Endothelial cell of umbilical vein (primary cell): ENCODE measurements at regions not wholly inside any gene's neighbourhood (a gene's known extent, or its start where the extent isn't known, plus 50 kb on each side); places are given as distances from the start of the nearest gene placed in this dataset.

Experiments used
- BruUV-seq: library from RNA; stranded (reverse); fragments of 400-500 nt; replicated peaks from 2 replicates; lab custom pipeline; 2021; lab: Mats Ljungman, UMichigan
- CTCF ChIA-PET: fragments of 300-600, 350-600 bp; sonication (Branson Sonifier 250); formaldehyde crosslinking; loops from one replicate; lab custom pipeline; 2021; ENCODE audit warnings: antibody characterized with exemption, inconsistent platforms; lab: Charles Lee
- POLR2A ChIA-PET: fragments of 300-600, 350-600 bp; sonication (Branson Sonifier 250); formaldehyde crosslinking; loops from one replicate; lab custom pipeline; 2021; ENCODE audit warnings: antibody characterized with exemption, inconsistent platforms; lab: Charles Lee
- DNase-seq: peaks from one replicate; pipeline ENCODE4 v3.0.0-alpha.2; 2011; ENCODE audit warnings: low read depth, low spot score
- FAIRE-seq: peaks from 2 replicates; lab custom pipeline; 2011; peaks lifted over from hg19 to GRCh38; lab: Jason Lieb, UNC
- H2AFZ ChIP-seq: 2 replicates; pipeline ENCODE4 v1.6.0; 2012; ENCODE audit warnings: low read depth, low read length, control low read depth, inconsistent platforms
- H3K27ac ChIP-seq: 2 replicates; pipeline ENCODE4 v1.5.1; 2011; ENCODE audit warnings: low read depth, mild to moderate bottlenecking, control low read depth, low read length, moderate library complexity; ENCODE audit not compliant: insufficient read depth
- H3K27me3 ChIP-seq, 2 experiments: 2 replicates each; pipeline versions ENCODE4 v1.6.0 to v1.6.1; 2011; ENCODE audit warnings: low read length in 2 of 2, mixed read lengths in 1 of 2; ENCODE audit not compliant: control insufficient read depth in 2 of 2, insufficient read depth in 2 of 2
- H3K36me3 ChIP-seq, 2 experiments: 2 replicates in 1 of 2; 3 replicates in 1 of 2; pipeline ENCODE4 v1.5.1; 2011; ENCODE audit warnings: low read length in 2 of 2, mild to moderate bottlenecking in 1 of 2, moderate library complexity in 1 of 2; ENCODE audit not compliant: control insufficient read depth in 2 of 2, insufficient read depth in 2 of 2; ENCODE audit errors: extremely low read depth in 1 of 2
- H3K4me1 ChIP-seq: 3 replicates; pipeline ENCODE4 v1.5.1; 2011; ENCODE audit warnings: mild to moderate bottlenecking, low read length; ENCODE audit not compliant: control insufficient read depth, insufficient read depth; ENCODE audit errors: extremely low read depth
- H3K4me2 ChIP-seq: 2 replicates; pipeline ENCODE4 v1.6.1; 2011; ENCODE audit warnings: low read length, control low read depth, mixed read lengths; ENCODE audit not compliant: insufficient read depth
- H3K4me3 ChIP-seq, 3 experiments: fragments of 200-600 bp in 1 of 3; sonication (generic), shearing (Covaris generic) in 1 of 3; replicated peaks in 1 of 3; 2 replicates each; pipeline ENCODE4 v1.5.1; 2011 to 2016; ENCODE audit warnings: control low read depth in 3 of 3, low read length in 3 of 3, mild to moderate bottlenecking in 2 of 3, inconsistent platforms in 1 of 3, low read depth in 1 of 3, moderate library complexity in 1 of 3; ENCODE audit not compliant: insufficient read depth in 1 of 3
- H3K79me2 ChIP-seq: 2 replicates; pipeline ENCODE4 v1.6.0; 2012; ENCODE audit warnings: low read length, inconsistent platforms; ENCODE audit not compliant: control insufficient read depth, insufficient read depth
- H3K9ac ChIP-seq: replicated peaks from 2 replicates; pipeline ENCODE3; 2011; ENCODE audit warnings: low read length, control low read depth; ENCODE audit not compliant: insufficient read depth; ENCODE audit errors: extremely low read depth
- H3K9me1 ChIP-seq: replicated peaks from 3 replicates; pipeline ENCODE4 v1.6.0; 2011; ENCODE audit warnings: mild to moderate bottlenecking, low read length; ENCODE audit not compliant: control insufficient read depth, insufficient read depth; ENCODE audit errors: extremely low read depth
- H3K9me3 ChIP-seq: replicated peaks from 2 replicates; pipeline ENCODE4 v1.5.1; 2012; ENCODE audit warnings: low read length, inconsistent platforms; ENCODE audit not compliant: control insufficient read depth, insufficient read depth
- H4K20me1 ChIP-seq: replicated peaks from 2 replicates; pipeline ENCODE3; 2011; ENCODE audit warnings: mild to moderate bottlenecking, low read length; ENCODE audit not compliant: control insufficient read depth, insufficient read depth; ENCODE audit errors: extremely low read depth
- EZH2 ChIP-seq: IDR thresholded peaks from 2 replicates; pipeline ENCODE4 v1.6.1; 2012; ENCODE audit warnings: borderline replicate concordance, low read depth, mild to moderate bottlenecking, moderate library complexity, low read length, inconsistent platforms; ENCODE audit not compliant: severe bottlenecking
- FOS ChIP-seq: IDR thresholded peaks from 2 replicates; pipeline ENCODE4 v1.6.1; 2011; ENCODE audit warnings: mild to moderate bottlenecking, low read length, moderate library complexity, borderline replicate concordance; ENCODE audit not compliant: insufficient read depth
- GATA2 ChIP-seq: IDR thresholded peaks from 2 replicates; pipeline ENCODE4 v1.7.0; 2011; ENCODE audit warnings: low read depth, mild to moderate bottlenecking, moderate library complexity, mixed read lengths, low read length; ENCODE audit not compliant: insufficient read length, insufficient read depth
- JUN ChIP-seq: IDR thresholded peaks from 2 replicates; pipeline ENCODE4 v1.6.1; 2011; ENCODE audit warnings: borderline replicate concordance, low read depth; ENCODE audit not compliant: insufficient read length, insufficient read depth
- MYC ChIP-seq: IDR thresholded peaks from one replicate; pipeline ENCODE4 v1.6.1; 2011; ENCODE audit warnings: mild to moderate bottlenecking, low read depth, low read length
- POLR2A ChIP-seq: IDR thresholded peaks from 2 replicates; pipeline ENCODE4 v1.6.1; 2012; ENCODE audit warnings: low read depth, mild to moderate bottlenecking, control low read depth, low read length
- POLR2AphosphoS5 ChIP-seq: IDR thresholded peaks from 2 replicates; pipeline ENCODE4 v1.6.1; 2012; ENCODE audit warnings: low read depth, mild to moderate bottlenecking, control low read depth, low read length, moderate library complexity; ENCODE audit not compliant: insufficient read depth
- dilution Hi-C: fragments of 300-500 bp; cut with MboI; formaldehyde crosslinking; loops from one replicate; pipeline ENCODE4 v1.15.0; 2019; ENCODE audit warnings: low sequenced_read_pairs; ENCODE audit not compliant: extremely low pct_ligation_motif_present
- intact Hi-C: fragments of 100-400 bp; cut with micrococcal nuclease; formaldehyde crosslinking; loops from one replicate; pipeline ENCODE4 v1.10.0; 2022
- TF ChIP-seq, protein P1 (sequence below), 2 donors: IDR thresholded peaks; 1 replicate in 1 of 2; 2 replicates in 1 of 2; pipeline ENCODE4 v1.5.1; 2011; ENCODE audit warnings: low read length in 2 of 2, mild to moderate bottlenecking in 2 of 2, moderate library complexity in 2 of 2, control low read depth in 1 of 2, inconsistent platforms in 1 of 2, low read depth in 1 of 2; ENCODE audit not compliant: insufficient read depth in 1 of 2; ENCODE audit errors: extremely low read depth in 1 of 2
- TF ChIP-seq, protein P2 (sequence below): IDR thresholded peaks from 2 replicates; pipeline ENCODE4 v1.6.1; 2011; ENCODE audit not compliant: insufficient read depth, insufficient read length

DNA sequence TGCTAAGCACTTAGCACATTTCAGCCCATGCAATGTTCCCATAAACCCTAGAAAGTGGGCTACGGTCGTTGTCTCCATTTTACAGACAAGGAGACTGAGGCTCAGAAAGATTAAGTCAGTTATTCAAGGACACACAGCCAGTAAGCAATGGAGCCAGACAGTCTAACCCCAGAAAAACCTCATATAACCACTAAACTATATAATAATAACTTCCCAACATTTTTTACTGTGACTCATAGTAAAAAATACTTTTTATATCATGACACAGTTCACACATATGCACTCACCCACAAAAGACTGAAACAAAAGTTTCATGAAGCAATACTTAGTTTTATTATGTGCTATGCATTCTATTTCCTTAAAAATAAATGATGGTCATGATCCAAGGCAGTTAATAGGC is 66.2 kb upstream of the EYA2 start:
- no peak overlapping the region for H3K4me3 ChIP-seq
- H3K9ac ChIP-seq, result no peak overlapping the region
- DNase-seq (no peak), FAIRE-seq (no peak)
- H3K9me3 ChIP-seq, result no peaks in the 10 kb centered on the region
- no peaks in the 10 kb centered on the region for H3K4me1 ChIP-seq
- POLR2A ChIA-PET, result no interaction called here
- H3K4me2 ChIP-seq, result no peak overlapping the region
- no peak for TF ChIP-seq POLR2AphosphoS5
- H2AFZ ChIP-seq, result no peak overlapping the region
- H3K27me3 ChIP-seq, result no peaks in the 10 kb centered on the region
- dilution Hi-C loops, result no loop called here
- H3K9me1 ChIP-seq, result no peaks in the 10 kb centered on the region
- CTCF ChIA-PET, result no interaction called here
- H4K20me1 ChIP-seq, result no peaks in the 10 kb centered on the region
- no peaks in the 10 kb centered on the region for H3K79me2 ChIP-seq
- H3K27ac ChIP-seq, result no peak overlapping the region
- intact Hi-C loops, result no loop called here
- no peaks in the 10 kb centered on the region for H3K36me3 ChIP-seq
- no TSS peak for BruUV-seq

DNA sequence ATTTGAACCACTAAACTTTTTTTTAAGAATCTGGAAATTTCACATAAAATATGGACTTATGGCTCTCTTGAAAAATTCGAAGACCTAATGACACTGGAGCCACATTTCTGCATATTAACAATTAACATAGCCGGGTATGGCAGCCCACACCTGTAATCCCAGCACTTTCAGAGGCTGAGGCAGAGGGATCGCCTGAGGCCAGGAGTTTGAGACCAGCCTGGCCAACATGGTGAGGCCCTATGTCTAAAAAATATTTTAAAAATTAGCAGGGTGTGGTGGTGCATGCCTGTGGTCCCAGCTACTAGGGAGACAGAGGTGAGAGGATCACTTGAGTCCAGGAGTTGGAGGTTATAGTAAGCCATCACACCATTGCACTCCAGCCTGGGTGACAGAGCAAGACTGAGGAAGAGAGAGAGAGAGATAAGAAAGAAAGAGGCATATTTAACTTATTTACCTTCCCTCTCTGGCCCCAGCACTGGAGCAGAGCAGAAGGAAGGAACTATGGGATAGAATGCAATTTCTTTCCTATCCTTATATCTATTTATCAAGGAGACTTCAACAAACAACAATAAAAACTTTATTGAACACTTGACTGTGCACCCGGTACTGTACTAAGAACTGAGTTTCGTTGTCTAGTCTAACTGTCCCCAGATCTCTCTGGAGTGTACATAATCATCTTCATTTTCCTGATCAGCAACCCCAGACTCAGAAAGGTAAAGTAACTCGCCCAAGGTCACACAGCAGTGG is 63.6 kb upstream of the EYA2 start:
- H3K36me3 ChIP-seq, result no peaks in the 10 kb centered on the region
- no peak overlapping the region for H3K4me2 ChIP-seq
- dilution Hi-C loops (no loop called here), intact Hi-C loops (no loop called here)
- no peaks in the 10 kb centered on the region for H4K20me1 ChIP-seq
- no TSS peak for BruUV-seq
- H3K27me3 ChIP-seq, result no peaks in the 10 kb centered on the region
- H3K4me1 ChIP-seq, result no peaks in the 10 kb centered on the region
- H3K27ac ChIP-seq, result no peak overlapping the region
- POLR2A ChIA-PET, result no interaction called here
- no peak overlapping the region for H2AFZ ChIP-seq
- no peak overlapping the region for H3K4me3 ChIP-seq
- no peaks in the 10 kb centered on the region for H3K9me3 ChIP-seq
- H3K9me1 ChIP-seq, result no peaks in the 10 kb centered on the region
- no peak for TF ChIP-seq EZH2
- no peak for TF ChIP-seq FOS
- TF ChIP-seq POLR2A, result no peak
- TF ChIP-seq MYC, result no peak
- TF ChIP-seq POLR2AphosphoS5, result no peak
- no peak for TF ChIP-seq GATA2
- TF ChIP-seq, protein P1, sequence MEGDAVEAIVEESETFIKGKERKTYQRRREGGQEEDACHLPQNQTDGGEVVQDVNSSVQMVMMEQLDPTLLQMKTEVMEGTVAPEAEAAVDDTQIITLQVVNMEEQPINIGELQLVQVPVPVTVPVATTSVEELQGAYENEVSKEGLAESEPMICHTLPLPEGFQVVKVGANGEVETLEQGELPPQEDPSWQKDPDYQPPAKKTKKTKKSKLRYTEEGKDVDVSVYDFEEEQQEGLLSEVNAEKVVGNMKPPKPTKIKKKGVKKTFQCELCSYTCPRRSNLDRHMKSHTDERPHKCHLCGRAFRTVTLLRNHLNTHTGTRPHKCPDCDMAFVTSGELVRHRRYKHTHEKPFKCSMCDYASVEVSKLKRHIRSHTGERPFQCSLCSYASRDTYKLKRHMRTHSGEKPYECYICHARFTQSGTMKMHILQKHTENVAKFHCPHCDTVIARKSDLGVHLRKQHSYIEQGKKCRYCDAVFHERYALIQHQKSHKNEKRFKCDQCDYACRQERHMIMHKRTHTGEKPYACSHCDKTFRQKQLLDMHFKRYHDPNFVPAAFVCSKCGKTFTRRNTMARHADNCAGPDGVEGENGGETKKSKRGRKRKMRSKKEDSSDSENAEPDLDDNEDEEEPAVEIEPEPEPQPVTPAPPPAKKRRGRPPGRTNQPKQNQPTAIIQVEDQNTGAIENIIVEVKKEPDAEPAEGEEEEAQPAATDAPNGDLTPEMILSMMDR (IDR thresholded peaks at IDR 0.05; ENCODE audit: extremely low read depth in 1 of 2, insufficient read depth in 1 of 2, low read depth in 1 of 2, low read length in 2 of 2), result no peak
- no peak for TF ChIP-seq JUN
- TF ChIP-seq, protein P2, sequence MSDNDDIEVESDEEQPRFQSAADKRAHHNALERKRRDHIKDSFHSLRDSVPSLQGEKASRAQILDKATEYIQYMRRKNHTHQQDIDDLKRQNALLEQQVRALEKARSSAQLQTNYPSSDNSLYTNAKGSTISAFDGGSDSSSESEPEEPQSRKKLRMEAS, result no peak
- H3K9ac ChIP-seq, result no peak overlapping the region
- FAIRE-seq (no peak), DNase-seq (no peak)
- H3K79me2 ChIP-seq, result no peaks in the 10 kb centered on the region
- CTCF ChIA-PET, result no interaction called here
